RPMI7951 (cell line): ENCODE measurements at regions not wholly inside any gene's neighbourhood (a gene's known extent, or its start where the extent isn't known, plus 50 kb on each side); places are given as distances from the start of the nearest gene placed in this dataset.
"Not testable (repeated sequence)": the region's sequence is repeated elsewhere in the genome, so short reads cannot be mapped to it uniquely, and the experiment has no call there.

ENCODE experiments used
- DNase-seq: peaks from one replicate; pipeline ENCODE4 v3.0.0-alpha.2; 2012; ENCODE audit warnings: low read depth

DNA sequence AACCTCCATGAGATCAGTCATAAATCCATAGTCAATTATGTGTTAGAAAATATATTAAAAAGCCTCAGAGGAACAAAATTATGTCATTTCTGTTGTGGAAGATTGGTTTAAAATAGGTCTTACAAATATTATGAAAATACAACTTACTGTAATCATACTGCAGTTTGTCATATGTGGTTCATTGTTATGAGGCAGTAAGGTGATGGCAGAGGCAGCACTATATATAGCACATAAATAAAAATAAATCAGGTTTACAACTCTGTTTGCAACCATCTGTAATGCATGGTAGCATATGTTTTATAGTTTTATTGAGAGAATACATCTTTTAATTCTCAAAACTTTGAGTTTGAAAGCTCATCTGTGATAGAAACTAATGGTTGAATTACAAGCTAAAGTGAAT, 651.4 kb downstream of the PCDH11X start:
- DNase-seq, result not testable (repeated sequence)

DNA sequence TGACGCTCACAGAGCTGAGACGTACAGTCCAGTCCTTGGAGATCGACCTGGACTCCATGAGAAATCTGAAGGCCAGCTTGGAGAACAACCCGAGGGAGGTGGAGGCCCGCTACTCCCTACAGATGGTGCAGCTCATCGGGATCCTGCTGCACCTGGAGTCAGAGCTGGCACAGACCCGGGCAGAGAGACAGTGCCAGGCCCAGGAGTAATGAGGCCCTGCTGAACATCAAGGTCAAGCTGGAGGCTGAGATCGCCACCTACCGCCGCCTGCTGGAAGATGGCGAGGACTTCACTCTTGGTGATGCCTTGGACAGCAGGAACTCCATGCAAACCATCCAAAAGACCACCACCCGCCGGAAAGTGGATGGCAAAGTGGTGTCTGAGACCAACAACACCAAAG, 681.4 kb downstream of the PCDH11X start:
- DNase-seq, result not testable (repeated sequence)

DNA sequence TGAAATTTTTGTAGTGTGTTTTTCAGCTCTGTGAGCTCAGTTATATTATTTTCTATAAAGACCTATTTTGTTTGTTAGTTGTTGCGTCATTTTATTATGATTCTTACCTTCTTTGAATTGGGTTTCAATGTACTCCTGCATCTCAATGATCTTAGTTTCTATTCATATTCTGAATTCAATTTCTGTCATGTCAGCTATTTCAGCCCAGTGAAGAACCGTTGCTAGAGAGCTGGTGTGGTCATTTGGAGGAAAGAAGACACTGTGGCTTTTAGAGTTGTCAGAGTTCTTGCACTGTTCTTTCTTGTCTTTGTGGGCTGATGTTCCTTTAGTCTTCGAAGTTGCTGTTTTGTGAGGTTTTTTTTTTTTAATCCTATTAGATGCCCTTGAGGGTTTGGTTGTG, 701.0 kb downstream of the PCDH11X start:
- not testable (repeated sequence) for DNase-seq

DNA sequence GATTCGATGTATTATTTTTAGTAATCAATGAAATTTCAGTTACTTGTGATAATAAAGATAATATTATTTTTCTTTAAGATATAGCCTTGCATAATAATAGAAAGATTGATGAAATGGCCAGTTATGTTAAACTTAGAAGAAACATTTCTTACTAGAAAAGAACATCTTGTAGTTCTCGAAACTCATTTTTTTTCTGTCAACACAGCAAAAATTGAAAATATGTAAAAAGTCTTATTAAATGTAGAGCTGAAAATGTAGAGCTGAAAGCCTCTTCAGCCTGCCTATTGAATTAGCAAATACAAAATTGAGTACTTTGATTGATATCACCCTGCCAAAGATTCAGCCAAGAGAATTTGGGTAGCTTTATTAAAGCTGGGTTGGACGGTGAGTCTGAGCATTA, 706.3 kb downstream of the PCDH11X start:
- not testable (repeated sequence) for DNase-seq

DNA sequence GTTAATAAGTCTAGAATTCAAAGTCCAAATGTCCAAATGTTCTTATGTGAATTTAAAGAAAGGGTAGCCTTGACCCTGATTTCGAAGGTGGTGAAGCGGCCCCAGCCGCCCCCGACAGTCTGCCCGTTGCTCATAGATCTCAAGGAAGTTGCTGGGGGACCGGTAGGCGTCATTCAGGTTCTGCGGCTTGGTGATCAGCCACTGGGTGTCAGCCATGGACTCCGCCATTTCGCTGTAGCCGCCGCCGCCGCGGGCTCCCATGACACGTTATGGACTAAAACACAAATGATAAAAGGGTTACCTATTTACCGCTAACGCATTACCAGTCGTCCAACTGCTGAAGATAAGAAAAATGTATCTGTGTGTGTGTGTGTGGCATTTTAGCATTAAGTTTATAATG, 736.1 kb downstream of the PCDH11X start:
- DNase-seq, result not testable (repeated sequence)

DNA sequence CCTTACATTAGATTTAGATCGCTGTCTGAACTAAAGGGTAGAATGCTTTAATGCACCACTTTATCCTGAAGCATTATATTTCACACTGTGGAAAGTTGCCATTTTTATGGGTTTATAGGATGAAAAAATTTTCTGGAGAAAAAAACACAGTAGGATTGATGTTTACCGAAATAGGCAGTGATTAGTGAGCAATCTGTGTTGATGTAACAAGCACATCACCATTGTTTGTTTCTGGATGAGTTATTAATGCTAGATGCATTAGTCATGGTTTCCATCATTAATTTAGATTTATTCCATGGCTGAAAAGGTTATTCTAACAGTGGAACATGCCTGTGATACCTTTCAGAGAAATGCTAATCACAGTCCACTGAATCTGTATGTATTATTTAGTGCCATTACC, 749.8 kb downstream of the PCDH11X start:
- DNase-seq, result not testable (repeated sequence)

DNA sequence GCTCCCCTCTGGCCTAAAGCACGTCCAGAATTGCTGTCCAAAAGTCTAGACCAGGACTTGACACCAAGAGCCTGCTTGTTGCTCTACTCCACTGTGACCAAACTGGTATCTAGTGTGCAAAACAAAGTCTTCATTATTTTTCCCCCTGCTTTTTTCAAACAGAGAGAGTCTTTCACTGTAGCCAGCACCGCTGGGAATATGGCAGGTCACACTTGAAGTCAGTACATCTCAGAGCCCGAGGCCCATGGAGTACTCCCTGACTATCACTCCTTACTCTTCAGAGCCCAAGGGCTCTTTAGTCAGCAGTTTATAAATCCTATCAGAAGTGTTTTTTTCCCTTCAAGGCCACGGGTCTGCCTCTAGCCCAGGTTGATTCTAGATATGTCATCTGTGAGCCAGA, 761.3 kb downstream of the PCDH11X start:
- DNase-seq, result not testable (repeated sequence)

DNA sequence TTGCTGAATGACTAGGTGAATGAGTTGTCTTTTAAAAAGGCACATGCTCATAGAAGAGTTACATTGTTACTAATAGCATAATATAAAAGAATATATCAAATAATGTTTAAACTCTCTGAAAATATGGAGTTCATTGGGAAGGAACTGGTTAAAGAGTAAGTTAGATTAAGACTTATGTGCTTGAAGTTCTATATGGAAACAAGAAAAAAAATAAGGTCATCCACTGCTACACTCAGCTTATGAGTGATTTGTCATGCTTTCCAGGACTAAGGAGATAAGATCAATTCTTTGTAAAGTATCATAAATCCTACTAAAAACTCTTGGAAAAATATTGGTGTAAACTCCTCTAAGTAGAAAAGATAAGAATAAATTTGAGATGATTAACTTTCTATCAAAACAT, 779.1 kb downstream of the PCDH11X start:
- not testable (repeated sequence) for DNase-seq

DNA sequence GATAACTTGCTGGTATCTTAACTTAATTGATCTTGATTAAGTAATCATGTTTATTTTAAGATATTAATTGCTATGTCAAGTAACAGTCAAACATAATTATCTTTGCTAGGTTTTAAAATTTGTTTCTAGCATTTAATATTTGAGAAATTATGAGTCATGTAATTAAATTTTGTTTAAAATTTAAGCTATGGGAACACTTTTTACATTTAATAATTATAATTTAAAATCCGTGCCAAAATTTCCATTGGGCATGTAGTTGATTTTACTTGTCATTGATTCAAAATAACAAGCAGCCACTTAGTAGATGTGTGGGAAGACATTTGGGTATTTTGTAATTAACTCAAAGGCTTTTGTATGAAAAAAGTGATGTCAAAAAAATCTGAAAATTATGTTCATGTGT, 779.6 kb downstream of the PCDH11X start:
- DNase-seq, result not testable (repeated sequence)

DNA sequence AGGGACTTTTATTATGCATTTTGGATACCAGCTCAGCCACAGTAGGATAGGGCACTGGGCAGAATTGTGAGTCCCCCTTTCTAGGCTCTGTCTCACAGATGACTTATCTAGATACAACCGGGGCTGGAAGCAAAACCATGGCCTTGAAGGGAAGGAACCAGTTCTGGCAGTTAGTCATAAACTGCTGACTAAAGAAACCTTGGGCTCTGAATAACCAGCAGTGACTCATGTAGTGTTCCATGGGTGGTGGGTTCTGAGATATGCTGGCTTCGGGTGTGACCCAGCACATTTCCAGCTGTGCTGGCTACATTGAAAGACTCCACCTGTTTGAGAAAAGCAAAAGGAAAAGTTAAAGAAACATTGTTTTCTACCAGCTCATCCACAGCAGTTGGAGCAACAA, 780.9 kb downstream of the PCDH11X start:
- DNase-seq, result not testable (repeated sequence)

DNA sequence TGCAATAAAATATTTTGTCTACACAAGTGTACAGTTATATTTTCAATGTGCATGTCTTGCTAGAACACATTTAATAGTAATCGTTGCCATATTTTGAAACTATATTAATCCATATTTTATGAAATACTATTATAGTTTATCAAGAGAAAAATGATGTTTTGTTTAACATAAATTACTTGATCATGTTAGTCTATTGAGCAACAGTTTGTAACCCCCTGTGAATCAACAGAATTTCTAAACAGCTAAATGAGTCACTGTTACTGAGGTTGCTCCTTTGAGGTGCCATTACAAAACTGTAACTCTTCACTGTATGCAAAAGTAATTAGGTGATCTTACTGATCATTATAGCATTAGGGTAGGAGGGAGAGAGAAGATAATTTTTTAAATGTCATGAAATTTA, 791.0 kb downstream of the PCDH11X start:
- not testable (repeated sequence) for DNase-seq

DNA sequence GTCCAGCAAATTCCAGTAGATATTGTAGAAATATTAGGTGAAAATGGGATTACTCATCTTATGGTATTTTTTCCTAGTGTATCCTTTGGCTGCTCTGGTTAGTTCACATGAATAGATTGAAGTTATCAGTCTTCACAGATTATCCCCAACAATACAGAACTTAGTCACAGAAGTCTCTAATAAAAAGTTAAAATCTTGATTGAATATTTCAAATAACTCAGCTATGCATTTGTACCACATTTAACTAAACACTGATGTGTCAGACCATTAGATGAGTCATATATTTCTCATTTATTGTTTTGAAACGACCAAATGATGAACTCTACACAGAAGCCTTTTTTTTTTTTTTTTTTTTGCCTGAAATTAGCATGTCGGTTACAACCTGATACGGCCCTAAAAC, 807.5 kb downstream of the PCDH11X start:
- not testable (repeated sequence) for DNase-seq

DNA sequence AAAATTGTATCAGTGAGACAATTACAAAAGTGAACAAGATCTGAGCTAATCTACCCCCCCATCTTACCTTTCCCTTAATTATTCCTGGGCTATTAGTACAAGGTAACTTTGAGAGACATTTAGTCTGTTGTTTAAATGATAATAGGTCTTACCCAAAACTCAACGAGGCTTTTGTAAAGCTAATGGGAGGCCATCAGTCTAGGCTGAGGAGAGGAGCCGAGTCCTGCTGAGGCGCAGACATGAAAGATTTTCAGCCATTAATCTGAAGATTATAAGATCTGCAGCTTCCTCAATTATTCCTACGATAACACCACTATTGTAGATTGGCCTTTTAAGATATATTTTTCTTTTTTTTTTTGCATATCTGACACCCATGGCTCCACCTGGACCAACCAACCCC, 810.5 kb downstream of the PCDH11X start:
- DNase-seq, result not testable (repeated sequence)

DNA sequence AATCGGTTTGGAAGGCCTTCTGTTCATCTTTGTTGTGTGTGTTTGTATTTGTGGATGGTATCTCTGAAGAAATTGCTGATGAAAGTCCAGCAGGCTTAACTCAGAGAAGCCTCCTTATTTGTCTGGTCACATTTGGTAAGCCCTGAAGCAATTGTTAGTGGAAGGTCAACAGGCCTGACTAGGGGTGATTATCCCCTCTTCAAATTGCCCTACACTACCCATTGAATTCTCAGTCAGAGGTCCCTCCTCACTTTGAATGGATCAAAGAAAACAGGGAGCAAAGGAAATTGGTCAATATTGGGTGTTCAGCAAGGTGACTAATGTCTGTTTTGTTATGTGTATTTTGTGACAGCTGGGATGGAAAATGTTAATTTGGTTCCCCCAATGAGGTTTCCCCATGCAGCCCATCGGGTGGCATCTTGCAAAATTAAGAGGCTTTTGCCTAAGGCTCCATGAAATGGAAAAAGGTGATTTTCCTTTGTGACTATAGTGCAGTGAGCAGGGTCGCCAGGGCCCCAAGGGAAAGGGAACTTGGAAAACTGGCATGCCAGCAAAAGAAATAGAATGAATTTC, 811.6 kb downstream of the PCDH11X start:
- DNase-seq, result not testable (repeated sequence)

DNA sequence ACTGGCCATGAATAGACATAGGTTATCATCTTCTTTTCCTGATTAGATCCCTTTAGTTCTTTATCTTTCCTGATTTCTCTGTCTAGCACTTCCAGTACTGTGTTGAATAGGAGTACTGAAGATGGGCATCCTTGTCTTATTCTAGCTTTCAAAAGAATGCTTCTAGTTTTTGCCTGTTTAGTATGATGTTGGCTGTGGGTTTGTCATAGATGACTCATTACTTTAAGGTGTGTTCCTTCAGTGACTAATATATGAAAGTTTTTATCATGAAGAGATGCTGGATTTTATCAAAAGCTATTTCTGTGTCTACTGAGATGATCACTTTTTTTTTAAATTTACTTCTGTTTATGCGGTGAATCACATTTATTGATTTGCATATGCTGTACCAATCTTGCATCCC, 832.3 kb downstream of the PCDH11X start:
- not testable (repeated sequence) for DNase-seq

DNA sequence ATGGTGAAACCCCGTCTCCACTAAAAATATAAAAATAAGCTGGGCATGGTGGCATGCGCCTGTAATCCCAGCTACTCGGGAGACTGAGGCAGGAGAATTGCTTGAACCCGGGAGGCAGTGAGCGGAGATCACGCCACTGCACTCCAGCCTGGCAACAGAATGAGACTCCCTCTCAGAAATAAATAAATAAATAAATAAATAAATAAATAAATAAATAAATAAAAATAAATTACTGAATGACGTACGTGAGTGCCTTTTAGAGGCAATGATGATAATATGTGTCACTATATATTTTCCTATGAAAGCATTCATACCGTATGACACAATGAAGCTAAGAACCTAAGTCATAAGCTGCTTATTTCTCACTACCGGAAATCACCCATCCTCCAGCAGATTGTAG, 847.5 kb downstream of the PCDH11X start:
- DNase-seq, result not testable (repeated sequence)

DNA sequence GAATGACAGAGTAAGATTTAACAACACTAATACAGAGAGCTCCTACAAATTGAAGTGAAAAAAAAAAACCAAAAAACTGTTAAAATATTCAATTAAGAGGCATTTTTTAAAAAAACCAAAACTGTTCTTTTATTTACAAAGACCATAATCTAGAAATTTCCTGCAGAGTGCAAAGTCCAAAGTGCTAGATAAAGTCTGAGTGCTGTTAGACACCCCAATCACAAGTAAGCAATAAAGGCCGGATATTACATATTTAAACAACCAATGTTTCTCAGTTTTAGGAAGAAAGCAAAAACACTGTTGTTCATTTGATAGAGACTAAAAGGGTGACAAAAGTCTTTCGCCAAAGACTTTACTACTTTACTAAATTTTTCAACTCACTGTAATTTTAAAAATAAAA, 878.4 kb downstream of the PCDH11X start:
- DNase-seq, result not testable (repeated sequence)

DNA sequence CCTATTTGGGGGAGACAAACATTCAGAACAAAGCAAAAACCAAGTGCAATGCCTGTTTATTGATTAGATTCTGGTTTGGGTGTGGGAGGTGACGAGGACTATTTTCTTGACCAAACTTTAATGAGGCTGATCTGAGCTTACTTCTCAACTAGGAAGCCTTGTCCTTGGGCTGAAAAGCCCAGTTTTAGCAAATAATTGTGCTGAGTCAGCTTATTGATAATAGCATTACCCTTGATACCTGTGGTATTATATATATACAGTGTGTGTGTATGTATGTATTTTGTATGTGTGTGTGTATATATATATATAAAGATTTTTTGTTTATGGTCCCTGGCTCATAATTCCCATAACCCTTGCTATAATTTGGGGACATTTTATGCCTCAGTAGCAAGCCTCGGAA, 880.6 kb downstream of the PCDH11X start:
- not testable (repeated sequence) for DNase-seq

DNA sequence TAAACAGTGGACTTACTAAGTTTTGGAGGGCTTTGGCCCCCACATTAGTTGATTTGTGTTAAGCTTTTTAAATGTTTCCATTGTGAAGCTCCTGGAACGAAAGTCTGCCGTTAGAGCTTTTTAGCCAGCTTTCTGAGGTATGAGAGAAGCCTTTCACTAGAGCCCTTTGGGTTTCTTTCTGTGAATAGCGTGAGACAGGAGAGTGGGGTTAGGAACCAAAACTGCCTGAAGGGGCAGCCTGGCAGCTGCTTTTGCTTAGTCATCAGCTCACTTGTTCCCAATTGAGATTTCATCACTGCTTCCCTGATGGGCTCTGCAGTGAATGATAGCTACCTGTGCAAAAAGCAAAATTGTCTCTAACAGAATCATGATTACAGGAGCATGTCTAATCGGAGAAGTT, 913.6 kb downstream of the PCDH11X start:
- DNase-seq, result peak; percentile 0

DNA sequence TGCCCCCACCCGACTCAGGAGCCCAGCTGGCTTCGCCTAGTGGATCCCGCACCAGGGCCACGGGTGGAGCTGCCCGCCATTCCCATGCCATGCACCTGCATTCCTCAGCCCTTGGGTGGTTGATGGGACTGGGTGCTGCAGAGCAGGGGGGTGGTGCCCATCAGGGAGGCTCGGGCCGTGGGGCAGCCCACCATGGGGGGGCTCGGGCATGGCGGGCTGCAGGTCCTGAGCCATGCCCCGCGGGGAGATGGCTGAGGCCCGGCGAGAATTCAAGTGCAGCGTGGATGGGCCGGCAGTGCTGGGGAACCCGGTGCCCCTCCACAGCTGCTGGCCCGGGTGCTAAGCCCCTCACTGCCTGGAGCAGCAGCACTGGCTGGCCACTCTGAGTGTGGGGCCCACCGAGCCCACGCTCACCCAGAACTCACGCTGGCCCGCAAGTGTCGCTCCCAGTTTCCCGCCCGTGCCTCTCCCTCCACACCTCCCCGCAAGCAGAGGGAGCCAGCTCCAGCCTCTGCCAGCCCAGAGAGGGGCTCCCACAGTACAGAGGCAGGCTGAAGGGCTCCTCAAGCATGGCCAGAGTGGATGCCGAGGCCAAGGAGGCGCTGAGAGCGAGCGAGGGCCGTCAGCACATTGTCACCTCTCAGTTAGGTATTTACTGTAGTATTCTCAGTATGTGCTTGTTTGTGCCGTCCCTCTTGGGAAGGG, 920.4 kb downstream of the PCDH11X start:
- DNase-seq, result not testable (repeated sequence)

DNA sequence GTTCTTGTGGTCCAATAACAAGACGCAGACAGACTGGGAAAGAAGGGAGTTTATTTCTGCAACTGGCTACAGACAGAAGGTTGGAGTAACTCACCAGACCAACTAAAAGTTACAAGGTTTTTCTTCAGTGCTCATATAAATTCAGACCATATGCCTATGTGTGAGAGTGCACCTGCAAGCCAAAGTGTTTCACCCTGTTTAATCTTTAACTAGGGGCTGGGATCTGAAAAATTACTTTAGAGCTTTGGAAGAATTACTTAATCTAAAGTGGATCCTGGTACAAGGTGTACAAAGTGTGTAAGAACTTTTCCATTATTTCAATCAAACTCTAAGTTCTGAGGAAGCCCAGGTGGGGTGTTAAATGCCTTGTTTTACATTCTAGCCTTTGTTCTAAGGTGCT, 930.6 kb downstream of the PCDH11X start:
- not testable (repeated sequence) for DNase-seq
